EH (cell line): ENCODE measurements at regions not wholly inside any gene's neighbourhood (a gene's known extent, or its start where the extent isn't known, plus 50 kb on each side); places are given as distances from the start of the nearest gene placed in this dataset.
"Not testable (repeated sequence)": the region's sequence is repeated elsewhere in the genome, so short reads cannot be mapped to it uniquely, and the experiment has no call there.

Experiments
- DNase-seq: peaks from one replicate; pipeline ENCODE4 v3.0.0-alpha.2; 2015; ENCODE audit warnings: low read depth

- DNase-seq, result no peak
Observed at GRCh38 chr1:79302380-79302930, 295.9 kb upstream of the ADGRL4 start.

GRCh38 chr1:79295967-79296366 lies 289.4 kb upstream of the ADGRL4 start:
- DNase-seq, result peak; percentile 62

- peak; percentile 52 for DNase-seq
Observed at GRCh38 chr1:79293611-79294010, 287.1 kb upstream of the ADGRL4 start.

- DNase-seq, result no peak
Observed at GRCh38 chr1:79290927-79291474, 284.5 kb upstream of the ADGRL4 start.

- no peak for DNase-seq
Observed at GRCh38 chr1:79287982-79288381, 281.5 kb upstream of the ADGRL4 start.

GRCh38 chr1:79285667-79286066 lies 279.1 kb upstream of the ADGRL4 start:
- DNase-seq, result no peak

- DNase-seq, result no peak
Observed at GRCh38 chr1:79283451-79283850, 276.9 kb upstream of the ADGRL4 start.

GRCh38 chr1:79281442-79281841 lies 274.9 kb upstream of the ADGRL4 start:
- no peak for DNase-seq

- no peak for DNase-seq
Observed at GRCh38 chr1:79271759-79272158, 265.2 kb upstream of the ADGRL4 start.

- DNase-seq, result no peak
Observed at GRCh38 chr1:79264975-79265818, 258.7 kb upstream of the ADGRL4 start.

GRCh38 chr1:79264285-79264684 lies 257.8 kb upstream of the ADGRL4 start:
- peak; percentile 25 for DNase-seq

- no peak for DNase-seq
Observed at GRCh38 chr1:79262745-79263258, 256.3 kb upstream of the ADGRL4 start.

GRCh38 chr1:79259390-79260336 lies 253.1 kb upstream of the ADGRL4 start:
- DNase-seq, result peak; percentile 70

- DNase-seq, result no peak
Observed at GRCh38 chr1:79255421-79255820, 248.9 kb upstream of the ADGRL4 start.

- no peak for DNase-seq
Observed at GRCh38 chr1:79252598-79252997, 246.1 kb upstream of the ADGRL4 start.

- no peak for DNase-seq
Observed at GRCh38 chr1:79239840-79240239, 233.3 kb upstream of the ADGRL4 start.

GRCh38 chr1:79235301-79236002 lies 228.9 kb upstream of the ADGRL4 start:
- DNase-seq, result peak; percentile 28

GRCh38 chr1:79232818-79233217 lies 226.3 kb upstream of the ADGRL4 start:
- no peak for DNase-seq

- not testable (repeated sequence) for DNase-seq
Observed at GRCh38 chr1:79230751-79231150, 224.2 kb upstream of the ADGRL4 start.

- no peak for DNase-seq
Observed at GRCh38 chr1:79226963-79227362, 220.4 kb upstream of the ADGRL4 start.

- no peak for DNase-seq
Observed at GRCh38 chr1:79224537-79224936, 218.0 kb upstream of the ADGRL4 start.
